AG04449 (cell line): ENCODE measurements at regions not wholly inside any gene's neighbourhood (a gene's known extent, or its start where the extent isn't known, plus 50 kb on each side); places are given as distances from the start of the nearest gene placed in this dataset.

ENCODE experiments used
- CTCF ChIA-PET: fragments of 350-600 bp; formaldehyde crosslinking; extraction: SDS; loops from one replicate; lab custom pipeline; 2021; ENCODE audit warnings: antibody characterized with exemption; lab: Yijun Ruan, JAX
- POLR2A ChIA-PET: fragments of 400-600, 350-600 bp; formaldehyde crosslinking; extraction: SDS; loops from one replicate; lab custom pipeline; 2020; ENCODE audit warnings: antibody characterized with exemption, inconsistent platforms; lab: Yijun Ruan, JAX
- DNase-seq: peaks from one replicate; pipeline ENCODE4 v3.0.0-alpha.2; 2010; ENCODE audit warnings: low read depth, low spot score
- H3K4me3 ChIP-seq: 2 replicates; pipeline ENCODE4 v1.5.1; 2011; ENCODE audit warnings: low read depth, mild to moderate bottlenecking, control low read depth, low read length
- TF ChIP-seq, protein P1 (sequence below): IDR thresholded peaks from one replicate; pipeline ENCODE4 v1.5.1; 2011; ENCODE audit warnings: mild to moderate bottlenecking, moderate library complexity, low read length, control low read depth, inconsistent platforms; ENCODE audit not compliant: insufficient read depth; ENCODE audit errors: missing control alignments

DNA sequence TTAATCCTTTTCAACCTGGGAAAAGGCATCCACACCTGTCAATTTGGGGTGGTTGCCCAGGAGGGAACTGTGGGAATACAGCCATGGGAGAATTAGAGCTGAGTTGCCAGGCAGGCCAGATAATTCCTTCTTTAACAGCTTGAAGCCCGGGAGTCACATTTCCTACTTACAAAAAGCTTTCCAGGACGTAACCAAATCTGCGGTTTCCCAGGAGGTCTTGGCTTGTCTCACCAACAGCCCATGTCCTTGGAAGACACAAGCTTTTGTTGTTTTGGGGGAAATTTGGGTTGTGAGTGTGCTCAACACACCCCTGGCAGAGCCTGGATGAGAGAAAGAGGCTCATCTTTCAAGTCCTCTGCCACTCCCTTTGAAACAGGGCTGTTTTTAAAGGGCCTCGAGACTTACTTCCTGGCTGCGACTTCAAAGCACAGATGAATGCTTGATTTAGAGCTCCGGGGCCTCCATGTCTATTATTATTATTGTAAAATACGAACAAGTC, 465.9 kb upstream of the BTBD3 start:
- H3K4me3 ChIP-seq, result no peak overlapping the region
- TF ChIP-seq, protein P1, sequence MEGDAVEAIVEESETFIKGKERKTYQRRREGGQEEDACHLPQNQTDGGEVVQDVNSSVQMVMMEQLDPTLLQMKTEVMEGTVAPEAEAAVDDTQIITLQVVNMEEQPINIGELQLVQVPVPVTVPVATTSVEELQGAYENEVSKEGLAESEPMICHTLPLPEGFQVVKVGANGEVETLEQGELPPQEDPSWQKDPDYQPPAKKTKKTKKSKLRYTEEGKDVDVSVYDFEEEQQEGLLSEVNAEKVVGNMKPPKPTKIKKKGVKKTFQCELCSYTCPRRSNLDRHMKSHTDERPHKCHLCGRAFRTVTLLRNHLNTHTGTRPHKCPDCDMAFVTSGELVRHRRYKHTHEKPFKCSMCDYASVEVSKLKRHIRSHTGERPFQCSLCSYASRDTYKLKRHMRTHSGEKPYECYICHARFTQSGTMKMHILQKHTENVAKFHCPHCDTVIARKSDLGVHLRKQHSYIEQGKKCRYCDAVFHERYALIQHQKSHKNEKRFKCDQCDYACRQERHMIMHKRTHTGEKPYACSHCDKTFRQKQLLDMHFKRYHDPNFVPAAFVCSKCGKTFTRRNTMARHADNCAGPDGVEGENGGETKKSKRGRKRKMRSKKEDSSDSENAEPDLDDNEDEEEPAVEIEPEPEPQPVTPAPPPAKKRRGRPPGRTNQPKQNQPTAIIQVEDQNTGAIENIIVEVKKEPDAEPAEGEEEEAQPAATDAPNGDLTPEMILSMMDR, result no peak
- CTCF ChIA-PET, result no interaction called here
- POLR2A ChIA-PET, result no interaction called here
- DNase-seq, result no peak

DNA sequence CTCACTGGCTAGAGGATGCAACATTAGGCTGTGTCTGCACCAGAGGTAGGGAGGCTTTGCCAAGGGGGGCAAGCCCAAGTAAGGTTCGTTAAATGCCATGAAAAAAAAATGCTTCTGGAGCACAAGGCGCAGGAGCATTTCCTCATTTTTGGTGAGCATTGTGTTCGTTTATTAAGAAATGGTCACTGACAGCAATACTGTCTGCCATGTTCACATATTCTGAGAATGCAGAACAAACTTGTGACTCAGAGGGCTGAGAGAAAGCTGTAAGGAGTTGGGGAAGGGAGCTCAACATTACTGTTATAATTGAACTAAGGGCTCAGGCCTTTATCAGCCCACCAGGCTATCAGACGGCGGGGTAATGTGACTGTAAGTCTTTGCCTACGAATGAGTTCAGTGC, 465.4 kb upstream of the BTBD3 start:
- H3K4me3 ChIP-seq, result no peak overlapping the region
- DNase-seq, result no peak
- CTCF ChIA-PET, result no interaction called here
- TF ChIP-seq, protein P1, result no peak
- POLR2A ChIA-PET, result no interaction called here

DNA sequence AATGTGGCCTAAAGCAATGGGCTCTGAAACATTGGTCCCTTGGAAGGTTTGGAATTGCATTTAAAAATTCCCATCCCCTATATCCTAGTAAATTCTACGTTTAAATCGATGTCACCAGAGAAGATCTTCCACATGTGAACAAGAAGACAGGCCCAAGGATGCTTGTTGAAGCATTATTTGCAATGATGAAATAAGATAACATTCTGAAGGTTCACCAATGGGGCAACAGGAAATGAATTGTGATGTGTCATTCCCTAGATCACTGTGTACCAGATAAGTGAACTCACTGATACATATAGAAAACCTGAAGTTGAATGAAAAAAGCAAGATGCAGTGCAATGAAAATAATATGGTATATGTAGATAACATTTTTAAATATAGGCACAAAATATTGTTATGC, 464.3 kb upstream of the BTBD3 start:
- ChIA-PET CTCF (no interaction called here), POLR2A (no interaction called here)
- no peak overlapping the region for H3K4me3 ChIP-seq
- TF ChIP-seq, protein P1, result no peak
- peak; percentile 41 for DNase-seq

DNA sequence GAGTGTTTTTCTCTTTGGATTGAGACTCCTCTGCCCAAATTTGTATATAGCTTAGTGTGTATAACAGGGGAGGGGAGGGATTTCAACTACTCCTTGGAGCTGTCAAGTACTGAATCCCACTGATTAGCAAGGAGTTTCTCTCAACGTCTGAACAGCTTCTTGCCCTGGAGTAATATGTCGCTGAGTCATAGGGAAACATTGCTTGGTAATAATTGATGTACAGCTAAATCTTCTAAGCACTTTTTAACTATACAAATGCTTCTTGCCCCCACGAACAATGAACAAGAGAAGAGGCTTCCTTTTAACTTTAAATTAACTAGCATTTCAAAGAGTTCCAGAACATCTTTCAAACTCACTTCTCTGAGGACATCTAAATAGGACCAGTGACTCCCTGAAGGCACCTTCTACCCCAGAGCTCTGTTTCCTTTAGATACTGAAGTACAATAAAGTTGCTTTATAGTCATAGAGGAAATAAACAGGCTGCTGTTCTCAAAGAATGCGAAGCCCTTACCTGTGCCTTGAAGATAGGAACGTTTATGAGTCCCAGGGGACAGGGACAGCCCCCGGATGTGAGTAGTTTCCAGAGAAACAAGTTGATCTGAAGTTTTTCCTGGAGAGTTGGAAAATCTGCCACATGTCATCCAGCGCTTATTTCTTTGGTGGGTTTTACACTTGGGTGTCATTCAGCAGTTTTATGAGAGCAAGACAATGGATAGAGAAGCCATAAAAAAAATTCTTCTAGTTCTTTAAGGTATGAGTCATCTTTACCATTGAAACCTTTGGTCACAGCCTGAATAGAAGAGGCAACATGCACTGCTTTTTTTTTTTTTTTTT, 462.5 kb upstream of the BTBD3 start:
- TF ChIP-seq, protein P1, result no peak
- CTCF ChIA-PET, result no interaction called here
- no peak overlapping the region for H3K4me3 ChIP-seq
- POLR2A ChIA-PET, result no interaction called here
- peak; percentile 49 for DNase-seq

DNA sequence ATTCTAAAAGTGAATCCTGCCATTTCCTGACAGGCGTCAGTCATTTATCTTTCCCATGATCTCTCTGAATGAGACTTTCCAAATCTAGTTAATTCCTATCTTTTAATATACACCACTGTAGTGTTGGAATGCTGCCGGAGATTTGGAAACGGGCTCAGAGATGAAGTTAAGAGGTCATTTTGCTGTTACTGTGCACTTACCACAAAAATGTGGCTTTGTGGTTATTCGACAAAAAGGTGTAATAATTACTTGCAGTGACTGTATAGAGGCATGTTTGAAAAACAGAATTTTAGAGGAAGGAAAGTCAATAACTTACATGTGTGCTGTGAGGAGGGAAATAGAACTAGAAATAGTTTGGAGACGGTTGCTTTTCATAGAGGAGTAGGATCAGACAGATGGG, 460.2 kb upstream of the BTBD3 start:
- DNase-seq, result no peak
- no peak overlapping the region for H3K4me3 ChIP-seq
- TF ChIP-seq, protein P1, result no peak
- ChIA-PET POLR2A (no interaction called here), CTCF (no interaction called here)

DNA sequence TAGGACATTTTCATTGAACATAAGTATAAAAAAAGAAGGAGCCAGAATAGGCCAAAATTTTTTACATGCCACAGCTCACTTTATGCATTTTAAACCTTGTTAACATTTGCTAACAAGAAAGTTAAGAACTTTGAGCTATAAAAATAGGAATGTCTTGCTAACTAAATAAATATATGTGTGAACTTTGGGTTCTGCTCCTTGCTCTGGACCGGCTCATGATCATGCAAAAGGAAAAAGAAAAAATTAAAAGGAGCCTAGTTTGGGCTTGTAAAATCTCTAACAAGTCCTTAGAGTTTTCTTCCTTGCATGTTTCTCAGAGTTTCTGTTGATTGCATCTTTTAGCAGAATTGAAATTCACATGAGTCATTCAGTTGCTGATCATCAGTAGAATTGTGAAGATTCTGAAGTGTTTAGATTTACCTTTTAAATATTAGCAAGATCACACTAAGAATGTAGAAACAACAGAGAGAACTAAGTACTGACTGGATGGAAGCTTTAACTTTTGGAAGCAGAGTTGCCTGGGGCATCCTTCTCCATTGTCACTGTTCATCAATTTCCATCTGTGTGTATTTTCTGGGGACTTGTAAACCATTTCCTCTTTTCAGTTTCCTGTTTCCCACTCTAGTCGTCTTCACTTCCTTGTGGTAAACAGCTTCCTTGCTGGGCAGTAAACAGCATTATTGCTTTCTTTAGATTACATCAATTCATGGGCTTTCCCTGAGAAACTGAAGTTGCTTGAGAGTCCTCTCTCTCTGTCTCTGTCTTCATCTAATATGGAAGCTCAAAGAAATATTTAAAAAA, 458.4 kb upstream of the BTBD3 start:
- no peak for DNase-seq
- POLR2A ChIA-PET, result interaction anchor here (0.6 kb wide), 1 partner anchor 476 kb away, joined by 3 read pairs; no protein-coding TSS in a partner anchor
- TF ChIP-seq, protein P1, result no peak
- H3K4me3 ChIP-seq, result no peak overlapping the region
- CTCF ChIA-PET, result interaction anchor here (0.9 to 1.3 kb wide), 4 partner anchors 10 to 146 kb away, joined by 3 to 8 read pairs (median 3); no protein-coding TSS in a partner anchor
